LNCaP clone FGC (cell line): ENCODE measurements at regions not wholly inside any gene's neighbourhood (a gene's known extent, or its start where the extent isn't known, plus 50 kb on each side); places are given as distances from the start of the nearest gene placed in this dataset.
"Not testable (repeated sequence)": the region's sequence is repeated elsewhere in the genome, so short reads cannot be mapped to it uniquely, and the experiment has no call there.

Experiments used
- DNase-seq: peaks from one replicate; pipeline ENCODE4 v3.0.0-alpha.2; 2011; ENCODE audit warnings: low read depth
- H3K4me3 ChIP-seq: 2 replicates; pipeline ENCODE4 v1.5.1; 2011; ENCODE audit warnings: mild to moderate bottlenecking, low read depth, low read length, control low read depth
- TF ChIP-seq, protein P1 (sequence below): IDR thresholded peaks from 2 replicates; pipeline ENCODE4 v1.5.1; 2012; ENCODE audit warnings: mild to moderate bottlenecking; ENCODE audit not compliant: control insufficient read depth, insufficient read depth; ENCODE audit errors: extremely low read depth

DNA sequence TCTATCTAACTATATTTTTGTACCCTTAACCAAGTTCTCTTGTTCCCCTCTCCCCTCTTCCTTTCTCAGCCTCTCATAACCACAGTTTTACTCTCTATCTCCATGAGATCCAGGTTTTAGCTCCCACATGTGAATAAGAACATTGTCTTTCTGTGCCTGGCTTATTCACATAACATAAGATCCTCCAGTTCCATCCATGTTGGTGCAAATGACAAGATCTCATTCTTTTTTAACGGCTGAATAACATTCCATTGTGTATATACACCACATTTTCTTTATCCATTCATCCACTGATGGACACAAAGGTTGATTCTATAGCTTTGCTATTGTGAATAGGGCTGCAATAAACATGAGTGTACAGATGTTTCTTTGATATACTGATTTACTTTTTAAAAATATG lies 83.9 kb upstream of the TMEM178A start:
- no peak for DNase-seq
- TF ChIP-seq, protein P1, sequence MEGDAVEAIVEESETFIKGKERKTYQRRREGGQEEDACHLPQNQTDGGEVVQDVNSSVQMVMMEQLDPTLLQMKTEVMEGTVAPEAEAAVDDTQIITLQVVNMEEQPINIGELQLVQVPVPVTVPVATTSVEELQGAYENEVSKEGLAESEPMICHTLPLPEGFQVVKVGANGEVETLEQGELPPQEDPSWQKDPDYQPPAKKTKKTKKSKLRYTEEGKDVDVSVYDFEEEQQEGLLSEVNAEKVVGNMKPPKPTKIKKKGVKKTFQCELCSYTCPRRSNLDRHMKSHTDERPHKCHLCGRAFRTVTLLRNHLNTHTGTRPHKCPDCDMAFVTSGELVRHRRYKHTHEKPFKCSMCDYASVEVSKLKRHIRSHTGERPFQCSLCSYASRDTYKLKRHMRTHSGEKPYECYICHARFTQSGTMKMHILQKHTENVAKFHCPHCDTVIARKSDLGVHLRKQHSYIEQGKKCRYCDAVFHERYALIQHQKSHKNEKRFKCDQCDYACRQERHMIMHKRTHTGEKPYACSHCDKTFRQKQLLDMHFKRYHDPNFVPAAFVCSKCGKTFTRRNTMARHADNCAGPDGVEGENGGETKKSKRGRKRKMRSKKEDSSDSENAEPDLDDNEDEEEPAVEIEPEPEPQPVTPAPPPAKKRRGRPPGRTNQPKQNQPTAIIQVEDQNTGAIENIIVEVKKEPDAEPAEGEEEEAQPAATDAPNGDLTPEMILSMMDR, result no peak
- no peak overlapping the region for H3K4me3 ChIP-seq

GRCh38 chr2:39583213-39583612 lies 82.5 kb upstream of the TMEM178A start:
- DNase-seq, result no peak
- TF ChIP-seq, protein P1, result no peak
- H3K4me3 ChIP-seq, result no peak overlapping the region

DNA sequence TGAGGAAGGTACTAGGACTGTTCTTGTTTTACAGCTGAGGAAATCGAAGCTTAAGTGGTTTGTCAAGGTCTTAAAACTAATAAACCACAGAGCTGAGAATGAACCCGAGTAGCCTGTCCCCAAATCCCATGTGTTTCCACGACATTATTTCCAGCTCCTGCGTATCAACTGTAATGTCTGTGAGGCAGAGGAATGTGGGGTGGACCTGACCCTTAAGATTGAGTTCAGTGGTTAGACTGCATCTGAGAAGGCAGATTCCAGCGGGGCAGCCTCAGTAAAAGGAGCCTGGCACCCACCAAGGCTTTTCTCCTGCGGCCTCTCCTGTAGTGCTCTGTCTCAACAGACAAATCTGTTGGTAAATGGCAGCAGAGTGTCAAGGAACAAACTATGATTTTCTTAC lies 81.9 kb upstream of the TMEM178A start:
- H3K4me3 ChIP-seq, result no peak overlapping the region
- DNase-seq, result no peak
- TF ChIP-seq, protein P1, result no peak

DNA sequence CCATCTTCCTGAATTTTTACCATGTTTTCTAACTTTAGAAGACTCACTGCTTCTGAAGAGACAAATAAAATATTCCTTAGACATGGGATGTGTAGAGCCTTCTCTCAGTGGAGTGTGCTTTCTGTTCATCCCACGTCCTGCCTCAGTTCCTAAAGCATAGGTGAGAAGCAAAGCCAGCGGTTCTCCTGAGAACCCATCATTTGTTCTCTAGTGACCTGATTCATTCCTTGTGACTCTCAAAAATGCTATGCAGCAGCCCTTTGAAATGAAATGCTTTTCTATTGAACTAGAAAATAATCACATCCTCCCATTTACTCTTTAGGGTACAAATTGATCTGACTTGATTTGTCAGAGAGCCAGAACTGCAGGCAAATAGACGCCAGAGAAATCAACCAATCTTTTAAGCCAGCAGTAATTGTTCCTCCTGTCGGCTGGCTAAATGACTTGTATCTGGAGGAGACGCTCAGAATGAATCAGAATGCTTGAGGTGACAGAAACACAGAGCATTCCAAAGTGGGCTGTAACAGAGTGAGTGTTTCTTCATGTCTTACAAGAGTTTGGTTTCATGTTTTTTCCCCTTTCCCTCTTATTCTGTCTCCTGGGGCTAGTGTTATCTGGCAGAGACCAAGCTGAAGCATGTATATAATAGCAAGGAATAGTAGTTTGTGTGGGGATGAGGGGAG lies 81.3 kb upstream of the TMEM178A start:
- TF ChIP-seq, protein P1, result no peak
- no peak for DNase-seq
- no peak overlapping the region for H3K4me3 ChIP-seq

- DNase-seq, H3K4me3 ChIP-seq: not testable (repeated sequence)
These were observed 80.2 kb upstream of the TMEM178A start for GRCh38 chr2:39585531-39585930.

GRCh38 chr2:39587168-39587567 lies 78.5 kb upstream of the TMEM178A start:
- DNase-seq, result no peak
- TF ChIP-seq, protein P1, result no peak

DNA sequence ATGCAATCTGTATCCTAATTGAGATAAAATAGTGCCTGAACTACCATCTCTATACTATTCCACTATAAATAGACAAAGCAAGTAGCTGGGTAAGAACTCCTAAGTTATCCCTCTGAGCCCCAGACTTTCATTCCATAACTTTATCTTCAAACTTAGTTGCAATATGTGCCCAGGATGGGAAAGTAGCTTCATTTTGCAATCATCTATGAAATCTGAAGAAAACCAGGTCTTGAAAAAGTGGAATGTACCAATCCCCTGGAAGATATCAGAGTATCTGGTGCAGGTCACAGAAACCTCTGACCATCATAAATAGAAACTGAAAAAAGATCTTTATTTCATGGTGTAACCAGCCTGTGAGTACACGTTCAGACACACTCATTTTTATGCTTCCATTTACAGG lies 78.1 kb upstream of the TMEM178A start:
- no peak for DNase-seq
- H3K4me3 ChIP-seq, result no peak overlapping the region
- TF ChIP-seq, protein P1, result no peak

More at GRCh38 chr2:39587168-39587567, 78.5 kb upstream of the TMEM178A start:
- no peak overlapping the region for H3K4me3 ChIP-seq
